Neural progenitor cell (in vitro differentiated cells): ENCODE measurements at regions not wholly inside any gene's neighbourhood (a gene's known extent, or its start where the extent isn't known, plus 50 kb on each side); places are given as distances from the start of the nearest gene placed in this dataset.
"Not testable (repeated sequence)": the region's sequence is repeated elsewhere in the genome, so short reads cannot be mapped to it uniquely, and the experiment has no call there.

Source experiments
- CTCF ChIP-seq: fragments of 200-600 bp; sonication (generic); IDR thresholded peaks from 2 replicates; pipeline ENCODE4 v1.5.1; 2017; ENCODE audit warnings: antibody characterized with exemption, mild to moderate bottlenecking
- EZH2phosphoT487 ChIP-seq: fragments of 200-600 bp; sonication (generic); IDR thresholded peaks from 2 replicates; pipeline ENCODE4 v1.6.1; 2017; ENCODE audit warnings: antibody characterized with exemption

- not testable (repeated sequence) for TF ChIP-seq CTCF, EZH2phosphoT487
These were observed 63.0 kb upstream of the ERV3-1 start for GRCh38 chr7:65069476-65069875.
